ENCODE measurements at regions not wholly inside any gene's neighbourhood (a gene's known extent, or its start where the extent isn't known, plus 50 kb on each side); places are given as distances from the start of the nearest gene placed in this dataset.

DNA sequence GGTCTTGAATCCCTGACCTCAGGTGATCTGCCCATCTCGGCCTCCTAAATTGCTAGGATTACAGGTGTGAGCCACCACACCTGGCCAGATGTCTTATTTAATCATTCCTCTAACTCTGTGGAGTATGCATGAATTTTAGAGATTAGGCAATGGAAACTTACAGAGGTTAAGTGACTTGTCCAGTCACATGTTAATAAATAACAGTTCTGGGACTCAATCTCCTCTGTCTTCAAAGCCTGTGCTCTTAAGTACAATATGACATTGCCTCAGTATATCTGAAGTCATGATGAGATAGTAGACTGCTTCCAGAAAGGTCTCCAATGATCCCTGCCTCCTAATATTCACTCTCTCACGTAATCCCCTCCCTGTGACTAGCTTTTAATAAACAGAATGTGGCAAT lies 72.9 kb upstream of the TDRD3 start:
- H3K4me3 ChIP-seq (ENCODE audit: low read depth, low read length): no peak overlapping the region
- TF ChIP-seq, protein P1, sequence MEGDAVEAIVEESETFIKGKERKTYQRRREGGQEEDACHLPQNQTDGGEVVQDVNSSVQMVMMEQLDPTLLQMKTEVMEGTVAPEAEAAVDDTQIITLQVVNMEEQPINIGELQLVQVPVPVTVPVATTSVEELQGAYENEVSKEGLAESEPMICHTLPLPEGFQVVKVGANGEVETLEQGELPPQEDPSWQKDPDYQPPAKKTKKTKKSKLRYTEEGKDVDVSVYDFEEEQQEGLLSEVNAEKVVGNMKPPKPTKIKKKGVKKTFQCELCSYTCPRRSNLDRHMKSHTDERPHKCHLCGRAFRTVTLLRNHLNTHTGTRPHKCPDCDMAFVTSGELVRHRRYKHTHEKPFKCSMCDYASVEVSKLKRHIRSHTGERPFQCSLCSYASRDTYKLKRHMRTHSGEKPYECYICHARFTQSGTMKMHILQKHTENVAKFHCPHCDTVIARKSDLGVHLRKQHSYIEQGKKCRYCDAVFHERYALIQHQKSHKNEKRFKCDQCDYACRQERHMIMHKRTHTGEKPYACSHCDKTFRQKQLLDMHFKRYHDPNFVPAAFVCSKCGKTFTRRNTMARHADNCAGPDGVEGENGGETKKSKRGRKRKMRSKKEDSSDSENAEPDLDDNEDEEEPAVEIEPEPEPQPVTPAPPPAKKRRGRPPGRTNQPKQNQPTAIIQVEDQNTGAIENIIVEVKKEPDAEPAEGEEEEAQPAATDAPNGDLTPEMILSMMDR (IDR thresholded peaks at IDR 0.05; ENCODE audit: borderline replicate concordance, insufficient read depth, low read depth, low read length): no peak

DNA sequence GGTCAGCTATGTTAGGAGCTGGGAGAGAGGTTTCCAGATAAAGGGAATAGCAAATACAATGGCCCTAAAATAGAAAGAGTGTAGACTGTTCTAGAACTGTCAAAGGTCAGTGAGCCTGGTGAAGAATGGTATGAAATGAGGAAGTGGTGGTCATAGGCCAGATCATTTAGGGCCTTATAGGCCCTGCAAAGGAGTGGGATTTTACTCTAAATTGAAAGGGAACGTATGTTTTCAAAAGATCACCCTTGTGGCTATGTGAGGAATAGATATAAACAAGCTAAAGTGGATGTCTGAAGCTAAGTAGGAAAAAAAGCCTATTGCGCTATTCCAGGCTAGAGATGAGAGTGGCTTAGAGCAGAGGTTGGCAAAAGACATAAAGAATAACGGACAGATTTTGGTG lies 70.7 kb upstream of the TDRD3 start:
- TF ChIP-seq, protein P1 (IDR thresholded peaks at IDR 0.05; ENCODE audit: borderline replicate concordance, insufficient read depth, low read depth, low read length): no peak
- H3K4me3 ChIP-seq (ENCODE audit: low read depth, low read length): no peak overlapping the region

GRCh38 chr13:60327511-60327910 lies 69.5 kb upstream of the TDRD3 start:
- TF ChIP-seq, protein P1 (IDR thresholded peaks at IDR 0.05; ENCODE audit: borderline replicate concordance, insufficient read depth, low read depth, low read length): no peak
- H3K4me3 ChIP-seq (ENCODE audit: low read depth, low read length): no peak overlapping the region

- TF ChIP-seq, protein P1 (IDR thresholded peaks at IDR 0.05; ENCODE audit: borderline replicate concordance, insufficient read depth, low read depth, low read length): no peak
- H3K4me3 ChIP-seq (ENCODE audit: low read depth, low read length): no peak overlapping the region
These were observed 68.9 kb upstream of the TDRD3 start for GRCh38 chr13:60328073-60328472.

DNA sequence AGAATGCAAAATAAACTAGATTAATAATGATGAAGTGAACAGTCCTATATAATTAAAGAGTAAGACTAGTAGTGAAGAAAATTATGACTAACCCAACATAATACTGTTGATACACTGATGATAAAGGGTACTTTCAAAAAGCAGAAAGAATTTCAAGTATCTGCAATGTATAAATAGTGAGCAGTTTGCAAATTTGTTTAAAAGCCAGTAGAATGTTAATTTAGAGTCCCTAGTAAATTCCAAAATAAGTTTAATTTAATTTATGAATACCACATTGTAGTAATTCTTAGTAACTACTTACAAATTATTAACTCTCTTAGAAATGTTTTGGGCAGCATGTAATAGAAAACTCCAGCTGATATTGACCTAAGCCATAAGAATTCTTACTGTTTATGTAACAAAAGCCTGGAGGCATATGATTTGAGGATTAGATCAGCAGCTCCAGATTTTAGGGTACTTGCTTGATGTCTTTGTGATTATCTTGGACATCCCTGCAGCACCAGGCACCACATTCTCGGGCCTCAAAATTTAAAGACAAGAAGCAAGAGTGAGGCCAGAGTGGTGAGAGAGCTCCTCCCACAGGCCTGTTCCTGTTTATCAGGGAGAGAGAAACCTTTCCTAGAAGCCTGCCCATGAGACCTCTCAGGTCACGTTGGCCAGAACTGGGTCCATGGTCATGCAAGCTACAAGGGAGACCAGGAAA lies 67.6 kb upstream of the TDRD3 start:
- no peak overlapping the region for H3K4me3 ChIP-seq (ENCODE audit: low read depth, low read length)
- TF ChIP-seq, protein P1 (IDR thresholded peaks at IDR 0.05; ENCODE audit: borderline replicate concordance, insufficient read depth, low read depth, low read length): peak; percentile 65

- TF ChIP-seq, protein P1 (IDR thresholded peaks at IDR 0.05; ENCODE audit: borderline replicate concordance, insufficient read depth, low read depth, low read length): no peak
These were observed 65.6 kb upstream of the TDRD3 start for GRCh38 chr13:60331249-60332012.

GRCh38 chr13:60332682-60333081 lies 64.3 kb upstream of the TDRD3 start:
- H3K4me3 ChIP-seq (ENCODE audit: low read depth, low read length): no peak overlapping the region
- TF ChIP-seq, protein P1 (IDR thresholded peaks at IDR 0.05; ENCODE audit: borderline replicate concordance, insufficient read depth, low read depth, low read length): no peak

More at GRCh38 chr13:60331249-60332012, 65.6 kb upstream of the TDRD3 start:
- H3K4me3 ChIP-seq (ENCODE audit: low read depth, low read length): no peak overlapping the region
